H9 (cell line): ENCODE measurements at regions not wholly inside any gene's neighbourhood (a gene's known extent, or its start where the extent isn't known, plus 50 kb on each side); places are given as distances from the start of the nearest gene placed in this dataset.
A peak's percentile ranks its signal among the peaks of the same experiment; 100 is the strongest.

Source experiments
- DNase-seq: peaks from one replicate; pipeline ENCODE4 v3.0.0-alpha.2; 2017
- H2AFZ ChIP-seq: one replicate; pipeline ENCODE4 v1.6.1; 2013; ENCODE audit warnings: mild to moderate bottlenecking, low read length, control low read depth, moderate library complexity
- H2AK5ac ChIP-seq: 2 replicates; pipeline ENCODE4 v1.6.1; 2013; ENCODE audit warnings: low read length, control low read depth, mixed read lengths; ENCODE audit not compliant: insufficient read length
- H2BK120ac ChIP-seq: one replicate; pipeline ENCODE4 v1.6.1; 2013; ENCODE audit warnings: low read depth, mild to moderate bottlenecking, low read length, control low read depth, inconsistent platforms; ENCODE audit not compliant: poor library complexity, severe bottlenecking
- H2BK12ac ChIP-seq: 2 replicates; pipeline ENCODE4 v1.6.1; 2013; ENCODE audit warnings: low read length, control low read depth, mixed read lengths, low read depth; ENCODE audit not compliant: insufficient read length
- H2BK15ac ChIP-seq: 2 replicates; pipeline ENCODE4 v1.6.1; 2013; ENCODE audit warnings: low read depth, low read length, control low read depth
- H2BK20ac ChIP-seq: one replicate; pipeline ENCODE4 v1.6.1; 2013; ENCODE audit warnings: low read depth, mild to moderate bottlenecking, low read length, control low read depth, inconsistent platforms; ENCODE audit not compliant: poor library complexity, severe bottlenecking
- H2BK5ac ChIP-seq: 2 replicates; pipeline ENCODE4 v1.6.1; 2013; ENCODE audit warnings: low read length, control low read depth, mixed read lengths; ENCODE audit not compliant: insufficient read length
- H3K14ac ChIP-seq: 2 replicates; pipeline ENCODE4 v1.6.1; 2013; ENCODE audit warnings: low read length, control low read depth; ENCODE audit not compliant: insufficient read depth
- H3K18ac ChIP-seq: 2 replicates; pipeline ENCODE4 v1.6.1; 2013; ENCODE audit warnings: low read depth, mild to moderate bottlenecking, mixed read lengths, low read length, control low read depth; ENCODE audit not compliant: insufficient read length
- H3K23ac ChIP-seq: 2 replicates; pipeline ENCODE4 v1.6.1; 2013; ENCODE audit warnings: low read length, control low read depth, mixed read lengths, low read depth; ENCODE audit not compliant: insufficient read length
- H3K23me2 ChIP-seq: 2 replicates; pipeline ENCODE4 v1.6.1; 2013; ENCODE audit warnings: low read depth, mild to moderate bottlenecking, mixed read lengths, low read length, control low read depth; ENCODE audit not compliant: insufficient read length, poor library complexity, severe bottlenecking
- H3K27ac ChIP-seq: 2 replicates; pipeline ENCODE4 v1.5.1; 2013; ENCODE audit warnings: low read length, control low read depth, mixed read lengths, low read depth; ENCODE audit not compliant: insufficient read length
- H3K27me3 ChIP-seq: 2 replicates; pipeline ENCODE4 v1.6.1; 2013; ENCODE audit warnings: low read length, control low read depth, inconsistent platforms; ENCODE audit not compliant: insufficient read depth
- H3K4ac ChIP-seq: 2 replicates; pipeline ENCODE4 v1.6.1; 2013; ENCODE audit warnings: low read depth, mild to moderate bottlenecking, control low read depth, inconsistent platforms, low read length, moderate library complexity
- H3K4me1 ChIP-seq: 2 replicates; pipeline ENCODE4 v1.6.1; 2013; ENCODE audit warnings: low read length, control low read depth, inconsistent platforms; ENCODE audit not compliant: insufficient read depth
- H3K4me2 ChIP-seq: 2 replicates; pipeline ENCODE4 v1.6.1; 2013; ENCODE audit warnings: low read length, control low read depth, mixed read lengths; ENCODE audit not compliant: insufficient read length, insufficient read depth
- H3K56ac ChIP-seq: 2 replicates; pipeline ENCODE4 v1.6.1; 2013; ENCODE audit warnings: low read depth, mild to moderate bottlenecking, mixed read lengths, low read length, control low read depth; ENCODE audit not compliant: insufficient read length
- H3K79me1 ChIP-seq: 2 replicates; pipeline ENCODE4 v1.6.1; 2013; ENCODE audit warnings: low read depth, mild to moderate bottlenecking, moderate library complexity, low read length, control low read depth, inconsistent platforms; ENCODE audit not compliant: insufficient read depth, poor library complexity, severe bottlenecking
- H3K79me2 ChIP-seq: 2 replicates; pipeline ENCODE4 v1.6.1; 2013; ENCODE audit warnings: low read length, control low read depth, inconsistent platforms; ENCODE audit not compliant: insufficient read depth
- H3K9ac ChIP-seq: 2 replicates; pipeline ENCODE4 v1.6.1; 2013; ENCODE audit warnings: low read length, control low read depth, mixed read lengths; ENCODE audit not compliant: insufficient read length; ENCODE audit errors: extremely low read depth
- H3K9me3 ChIP-seq: one replicate; pipeline ENCODE4 v1.6.1; 2013; ENCODE audit warnings: low read depth, low read length, inconsistent platforms; ENCODE audit not compliant: control insufficient read depth
- H3T11ph ChIP-seq: one replicate; pipeline ENCODE4 v1.6.1; 2013; ENCODE audit warnings: mild to moderate bottlenecking, low read length, control low read depth, inconsistent platforms
- H4K20me1 ChIP-seq: one replicate; pipeline ENCODE4 v1.6.1; 2013; ENCODE audit not compliant: control insufficient read depth, insufficient read length, insufficient read depth
- H4K5ac ChIP-seq: 2 replicates; pipeline ENCODE4 v1.6.1; 2013; ENCODE audit warnings: low read depth, mild to moderate bottlenecking, mixed read lengths, low read length, control low read depth; ENCODE audit not compliant: insufficient read length
- H4K8ac ChIP-seq: replicated peaks from 2 replicates; pipeline ENCODE4 v1.6.1; 2013; ENCODE audit warnings: low read length, control low read depth, mixed read lengths, low read depth; ENCODE audit not compliant: insufficient read length
- H4K91ac ChIP-seq: 2 replicates; pipeline ENCODE4 v1.6.1; 2013; ENCODE audit warnings: low read depth, mild to moderate bottlenecking, moderate library complexity, mixed read lengths, low read length, control low read depth; ENCODE audit not compliant: insufficient read length
- H3K27ac Mint-ChIP-seq, 3 experiments: 2 replicates in 2 of 3; 3 replicates in 1 of 3; pipeline ENCODE4 v1.8.0; 2020 to 2021; ENCODE audit warnings: mixed read lengths in 3 of 3, mild to moderate bottlenecking in 1 of 3, moderate library complexity in 1 of 3
- H3K27me3 Mint-ChIP-seq: 2 replicates; pipeline ENCODE4 v1.8.0; 2021; ENCODE audit warnings: low read depth, mild to moderate bottlenecking, moderate library complexity, mixed read lengths
- H3K36me3 Mint-ChIP-seq, 3 experiments: 2 replicates in 2 of 3; 3 replicates in 1 of 3; pipeline ENCODE4 v1.8.0; 2020 to 2021; ENCODE audit warnings: low read depth in 3 of 3, mixed read lengths in 3 of 3; ENCODE audit not compliant: insufficient read depth in 1 of 3
- H3K4me1 Mint-ChIP-seq, 2 experiments: 2 replicates each; pipeline ENCODE4 v1.8.0; 2020; ENCODE audit warnings: mixed read lengths in 2 of 2
- H3K4me3 Mint-ChIP-seq, 2 experiments: 2 replicates in 1 of 2; 3 replicates in 1 of 2; pipeline ENCODE4 v1.8.0; 2020 to 2021; ENCODE audit warnings: mild to moderate bottlenecking in 2 of 2, mixed read lengths in 2 of 2, moderate library complexity in 1 of 2
- H3K9me3 Mint-ChIP-seq, 2 experiments: 2 replicates in 1 of 2; 3 replicates in 1 of 2; pipeline ENCODE4 v1.8.0; 2020; ENCODE audit warnings: mild to moderate bottlenecking in 2 of 2, mixed read lengths in 2 of 2, moderate library complexity in 1 of 2
- CTCF ChIP-seq: fragments of 200-600 bp; sonication (generic); conservative IDR thresholded peaks from 3 replicates; pipeline ENCODE4 v1.8.0; 2021; ENCODE audit warnings: antibody characterized with exemption, mild to moderate bottlenecking
- WGBS: extraction: QIAGEN DNeasy Blood & Tissue Kit; methylation state at CpG from one replicate; pipeline ENCODE4 v1.1.7; 2013; ENCODE audit warnings: missing lambda C conversion rate, low lambda C conversion rate, mixed read lengths; ENCODE audit not compliant: insufficient read length; ENCODE audit errors: extremely low coverage; 5-methylcytosine and 5-hydroxymethylcytosine counted together

- Histone ChIP-seq H3K4ac (no peak overlapping the region), H3K79me1 (no peaks in the 10 kb centered on the region), H3K56ac (no peak overlapping the region), H3K23ac (no peak overlapping the region), H2BK20ac (no peak overlapping the region), H3K27me3 (no peaks in the 10 kb centered on the region), H2AK5ac (no peak overlapping the region), H3K14ac (no peak overlapping the region), H3K27ac (no peak overlapping the region), H3K9ac (no peak overlapping the region), H2BK15ac (no peak overlapping the region), H3T11ph (no peak overlapping the region), H4K5ac (no peak overlapping the region), H2BK12ac (no peak overlapping the region), H4K8ac (no peak overlapping the region), H3K23me2 (no peaks in the 10 kb centered on the region), H3K4me2 (no peak overlapping the region), H4K20me1 (no peaks in the 10 kb centered on the region), H4K91ac (no peak overlapping the region), H3K18ac (no peak overlapping the region), H2BK120ac (no peak overlapping the region), H3K79me2 (no peaks in the 10 kb centered on the region), H3K4me1 (no peaks in the 10 kb centered on the region), H3K9me3 (no peaks in the 10 kb centered on the region), H2AFZ (no peak overlapping the region), H2BK5ac (no peak overlapping the region)
- Mint-ChIP-seq H3K4me3 (no peak overlapping the region), H3K4me1 (peaks cover 25 to 31% of the 10 kb centered on the region in 2 experiments), H3K27me3 (no peaks in the 10 kb centered on the region), H3K9me3 (peaks cover 11 to 13% of the 10 kb centered on the region in 2 experiments; a peak in 3 of 5 replicates), H3K27ac (peak overlapping the region in 1 of 3 experiments; percentile 23; a peak in 1 of 7 replicates), H3K36me3 (peaks cover 3 to 13% (median 8%) of the 10 kb centered on the region in 3 experiments)
- DNase-seq = peak; percentile 42
- no CpG with 5 or more reads among the region's 3 CpGs for WGBS
- no peak for TF ChIP-seq CTCF
Measured at GRCh38 chr4:64582492-64582891, 173.2 kb upstream of the TECRL start.
